HG03565 (cell line): ENCODE measurements at regions not wholly inside any gene's neighbourhood (a gene's known extent, or its start where the extent isn't known, plus 50 kb on each side); places are given as distances from the start of the nearest gene placed in this dataset.

Experiments
- ATAC-seq: cut with Tn5 transposase; IDR thresholded peaks from one replicate; pipeline ENCODE4 v1.9.1; 2021; ENCODE audit warnings: mild to moderate bottlenecking, moderate library complexity; ENCODE audit not compliant: unreplicated experiment

DNA sequence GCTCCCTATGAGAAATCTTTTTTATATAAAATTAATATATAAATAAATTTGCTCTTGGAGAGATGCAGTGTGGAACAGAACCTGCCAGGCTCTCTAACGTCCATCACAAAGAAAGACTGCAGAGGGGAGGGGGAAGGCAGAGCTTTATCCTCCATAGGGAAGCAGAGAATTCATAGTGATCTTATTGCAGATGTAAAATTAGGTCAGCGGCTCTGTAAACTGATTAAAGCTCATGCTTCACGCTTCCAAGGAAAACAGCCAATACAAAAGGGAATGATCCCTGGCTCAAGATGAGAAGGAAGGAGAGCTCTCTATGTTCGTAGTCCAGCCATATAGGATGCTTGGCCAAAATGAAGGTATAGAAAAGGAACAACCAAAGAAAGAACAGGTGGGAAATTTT, 532.3 kb upstream of the PSMD7 start:
- no peak for ATAC-seq

DNA sequence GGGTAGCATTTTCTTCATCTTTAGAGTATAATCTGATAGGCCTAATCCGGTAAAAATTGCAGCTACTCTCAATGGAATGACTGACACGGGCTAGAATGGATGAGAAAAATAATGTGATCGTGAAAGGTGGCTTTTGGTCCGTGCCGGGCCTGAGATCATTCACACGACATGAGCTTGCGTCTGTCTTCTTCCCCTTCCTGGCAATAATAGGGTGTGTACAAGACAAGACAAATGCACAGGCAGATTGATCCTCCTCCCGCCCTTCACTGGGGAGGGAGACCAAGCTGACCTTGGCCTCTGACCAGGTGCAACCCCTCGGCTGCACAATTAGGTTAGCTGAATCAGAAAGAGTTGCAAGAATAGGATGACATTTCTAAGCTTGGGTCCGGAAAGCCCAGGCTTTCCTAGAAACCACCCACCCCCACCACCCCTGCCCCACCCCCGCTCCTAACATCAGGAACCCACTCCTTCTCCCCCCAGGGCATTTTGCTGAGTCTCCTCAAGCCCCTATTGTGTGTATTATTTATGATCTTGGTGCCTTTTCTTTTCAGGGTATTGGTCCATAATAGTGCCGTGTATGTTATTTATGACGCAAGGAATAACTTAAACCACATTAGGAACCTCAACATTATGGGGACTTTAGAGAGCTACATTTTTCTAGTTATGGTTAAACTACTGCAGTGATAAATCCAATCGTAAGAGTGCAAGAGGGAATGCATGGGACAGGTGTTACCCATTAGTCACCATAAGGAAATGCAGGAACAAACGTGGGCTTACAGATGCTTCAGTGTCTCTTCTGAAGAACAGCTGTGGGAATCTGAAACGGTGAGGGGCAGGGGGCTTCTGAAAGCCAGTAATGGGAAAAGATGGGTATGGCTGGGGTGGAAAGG, 540.1 kb upstream of the PSMD7 start:
- no peak for ATAC-seq

- ATAC-seq = no peak
These were observed 542.7 kb upstream of the PSMD7 start for GRCh38 chr16:73753931-73754330.

DNA sequence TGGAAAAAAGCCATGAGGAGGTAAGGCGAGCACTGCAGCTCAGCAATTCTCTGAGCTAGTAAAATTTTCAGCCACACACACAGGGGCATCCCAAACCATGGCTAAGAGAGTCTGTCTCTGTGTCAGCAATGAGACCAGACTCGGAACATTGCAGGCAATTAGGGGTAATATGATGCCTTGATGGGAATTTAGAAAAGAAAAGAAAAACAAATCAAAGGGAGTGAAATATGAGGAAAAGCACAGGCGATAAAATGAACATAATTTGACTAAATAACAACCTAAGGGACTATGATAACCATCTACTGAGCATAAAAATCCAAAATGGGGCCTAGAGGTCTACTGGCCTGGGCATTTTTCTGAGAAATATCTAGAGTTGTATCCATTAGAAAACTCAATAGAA, 546.0 kb upstream of the PSMD7 start:
- ATAC-seq = no peak

DNA sequence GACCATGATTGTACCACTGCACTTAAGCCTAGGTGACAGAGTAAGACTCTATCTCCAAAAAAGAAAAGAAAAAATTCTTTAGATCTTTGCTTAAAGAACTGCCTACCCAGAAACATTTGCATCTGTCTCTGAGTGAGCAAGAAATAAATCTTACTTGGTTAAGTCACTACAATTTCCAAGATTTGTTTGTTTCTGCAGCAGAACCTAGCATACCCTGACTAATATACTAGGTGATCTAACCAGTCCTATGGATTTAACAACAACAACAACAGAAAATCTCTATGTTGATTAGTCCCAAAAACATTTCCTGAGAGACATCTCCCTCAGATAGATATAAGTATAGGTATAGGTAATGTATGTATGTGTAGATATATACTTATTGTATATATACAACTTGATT, 549.3 kb upstream of the PSMD7 start:
- ATAC-seq = no peak

GRCh38 chr16:73746554-73746953, 550.1 kb upstream of the PSMD7 start:
- ATAC-seq = no peak

DNA sequence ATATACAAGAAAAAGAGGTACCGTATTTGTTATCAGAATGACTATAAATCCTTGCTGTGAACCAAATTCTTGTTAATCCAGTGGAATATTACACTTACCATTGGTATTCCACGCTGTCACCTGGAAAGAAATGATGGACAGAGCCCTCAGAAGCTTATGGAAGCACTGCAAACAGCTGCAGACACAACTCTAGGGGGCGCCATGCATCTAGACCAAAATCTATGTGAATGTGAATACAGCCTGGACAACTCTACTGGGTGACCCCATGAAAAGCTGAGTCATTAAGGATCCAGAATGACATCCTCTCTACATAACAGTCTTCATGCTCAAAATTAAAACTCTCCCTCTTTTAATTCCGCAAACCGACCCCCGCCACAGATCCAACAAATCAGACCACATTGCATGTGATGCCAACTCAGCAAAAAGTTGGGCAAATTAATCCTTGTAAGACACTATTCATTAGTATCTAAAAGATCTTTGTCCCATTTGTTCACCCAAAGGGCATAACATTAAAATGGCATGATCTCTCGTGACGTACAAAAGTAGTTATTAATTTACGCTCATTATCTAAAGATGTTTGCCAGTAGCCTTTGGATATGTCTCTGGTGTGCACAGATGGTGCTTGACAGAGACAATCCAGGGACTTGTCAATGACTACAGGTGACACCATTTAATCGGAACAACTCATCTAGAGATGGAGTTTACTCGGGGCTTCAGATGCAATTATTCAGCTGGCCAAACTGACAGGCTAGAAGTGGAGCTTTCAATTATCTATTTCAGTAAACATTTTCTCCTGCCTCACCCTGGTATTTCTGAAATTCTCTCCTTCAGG, 552.7 kb upstream of the PSMD7 start:
- no peak for ATAC-seq

DNA sequence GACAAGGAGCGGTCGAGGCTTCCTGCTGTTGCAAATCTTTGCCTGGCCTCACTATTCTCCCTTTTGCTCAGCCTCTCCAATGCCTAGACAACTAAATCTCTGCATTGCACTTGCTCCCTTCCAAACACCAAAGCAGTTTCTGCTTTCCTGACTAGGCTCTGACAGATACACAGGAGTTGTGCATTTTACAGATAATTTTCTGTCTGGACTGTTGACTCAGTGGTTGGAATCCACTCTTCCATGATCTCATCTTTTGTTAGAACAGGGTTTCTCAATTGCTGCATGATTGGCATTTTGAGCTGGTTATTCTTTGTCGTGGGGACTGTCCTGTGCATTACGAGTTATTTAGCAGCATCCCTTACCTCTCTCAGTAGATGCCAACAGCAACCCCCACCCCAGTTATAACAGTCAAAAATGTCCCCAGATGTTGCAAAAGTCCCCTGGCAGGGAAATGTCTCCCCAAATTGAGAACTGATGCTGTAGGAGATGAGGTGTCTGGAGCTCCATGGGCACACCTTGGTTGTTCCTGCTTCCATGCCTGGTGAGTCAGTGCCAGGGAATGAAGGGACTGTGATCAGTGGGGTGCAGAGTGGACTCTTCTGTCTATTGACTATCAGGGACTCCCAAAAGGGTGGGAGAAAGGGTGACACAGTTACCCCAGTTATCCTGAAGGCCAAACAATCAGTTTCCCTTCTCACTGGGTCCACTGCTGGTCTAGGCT, 557.4 kb upstream of the PSMD7 start:
- no peak for ATAC-seq

DNA sequence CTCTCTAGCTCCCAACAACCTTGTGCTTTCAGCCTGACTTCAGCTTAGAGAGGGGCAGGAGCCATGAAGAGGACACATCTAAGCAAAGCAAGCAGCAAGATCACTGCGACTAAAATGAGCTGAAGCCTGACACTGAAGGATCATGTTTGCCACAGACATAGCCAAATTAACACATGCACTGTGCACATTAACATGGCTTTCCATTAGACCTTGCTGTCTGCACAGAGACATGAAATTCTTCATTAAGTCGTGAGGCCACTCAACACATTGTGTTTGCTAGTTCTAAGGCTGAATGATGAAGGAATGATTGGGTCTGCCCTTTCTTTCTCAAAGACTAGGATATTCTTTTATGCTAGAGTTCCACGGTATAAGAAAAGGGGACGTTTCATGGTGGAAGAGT, 558.3 kb upstream of the PSMD7 start:
- ATAC-seq = no peak

DNA sequence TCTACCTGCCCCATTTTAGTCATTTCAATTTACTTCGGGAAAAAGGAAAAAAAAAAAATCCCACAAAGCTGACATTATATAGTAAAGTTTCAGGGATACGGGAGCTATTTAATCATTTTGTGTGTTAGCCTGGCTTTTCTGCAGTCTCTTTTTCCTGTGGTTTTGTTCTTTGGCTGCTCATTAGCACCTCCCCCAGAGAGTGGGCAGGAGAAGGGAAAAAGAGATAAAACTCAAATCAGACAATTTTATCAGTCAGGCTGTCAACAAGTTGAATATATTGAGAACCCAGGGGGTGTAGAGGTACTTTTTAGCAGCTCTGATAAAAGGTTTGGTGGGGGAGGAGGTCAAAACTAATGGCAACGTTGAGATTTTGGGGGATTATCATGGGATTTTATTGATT, 559.0 kb upstream of the PSMD7 start:
- ATAC-seq = no peak

GRCh38 chr16:73735954-73736353, 560.7 kb upstream of the PSMD7 start:
- no peak for ATAC-seq

DNA sequence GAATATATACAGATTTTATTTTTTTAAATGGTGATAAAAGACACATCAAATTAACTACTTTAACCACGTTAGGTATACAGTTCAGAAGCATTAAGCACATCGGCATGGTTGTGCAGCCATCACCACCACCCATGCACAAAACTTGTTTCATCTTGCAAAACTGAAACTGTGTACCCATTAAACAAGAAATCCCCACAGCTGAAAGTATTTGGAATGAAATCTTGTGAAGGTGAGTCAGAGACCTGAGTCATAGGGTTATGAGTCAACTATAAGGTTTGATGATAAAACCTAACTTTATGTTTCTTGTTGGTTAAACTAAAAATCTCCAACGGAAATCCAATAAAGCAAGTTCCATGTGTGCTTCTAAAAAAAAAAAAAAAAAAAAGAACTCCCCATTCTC, 561.6 kb upstream of the PSMD7 start:
- peak; percentile 74 for ATAC-seq

DNA sequence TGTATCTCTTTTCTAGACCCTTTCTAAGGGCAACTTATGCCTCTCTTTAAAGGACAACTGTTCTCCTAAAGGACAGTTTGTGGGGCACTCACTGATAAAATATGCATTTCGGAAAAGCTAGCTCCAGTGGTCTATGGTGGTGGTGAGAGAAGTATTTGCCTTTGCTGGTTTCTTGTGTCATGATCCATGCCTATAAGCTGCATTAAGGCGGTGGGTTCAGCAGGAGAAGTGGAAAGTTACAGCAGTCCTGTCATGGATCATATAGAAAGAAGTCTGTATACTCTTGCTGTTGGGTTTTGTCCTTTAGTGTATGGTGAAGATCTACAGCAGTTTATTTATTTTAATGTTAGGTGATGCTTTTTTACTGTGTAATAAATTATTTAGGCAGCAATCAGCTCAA, 563.9 kb upstream of the PSMD7 start:
- no peak for ATAC-seq

- ATAC-seq = no peak
These were observed 564.5 kb upstream of the PSMD7 start for GRCh38 chr16:73732143-73732542.

DNA sequence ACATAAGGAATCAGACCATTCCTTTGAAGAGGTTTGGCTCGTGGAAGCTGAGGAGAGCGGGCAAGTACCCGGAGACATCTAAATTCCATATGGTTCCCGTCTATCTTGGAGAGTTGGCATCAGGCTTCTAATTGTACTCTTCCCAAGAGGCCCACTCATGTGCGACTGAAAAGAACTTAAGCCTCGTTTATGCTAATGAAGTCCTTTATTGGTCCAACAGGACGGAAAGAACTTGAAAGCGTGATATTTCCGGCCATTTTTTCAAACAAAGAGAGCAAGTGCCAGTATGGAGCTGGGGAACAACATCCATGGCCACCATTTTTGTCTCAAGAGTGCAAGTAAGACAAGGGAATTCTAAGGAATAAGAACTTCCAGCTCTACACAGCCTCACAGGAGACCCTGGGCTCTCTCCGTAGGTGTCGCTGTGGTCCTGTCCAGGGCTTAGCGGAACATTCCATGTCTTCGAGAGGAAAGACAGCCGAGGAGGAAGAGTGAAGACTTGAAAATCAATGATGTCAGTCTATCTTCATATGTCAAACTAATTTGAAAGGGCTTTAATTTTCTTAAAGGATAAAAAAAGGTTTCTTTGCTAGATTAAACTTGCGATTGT, 566.0 kb upstream of the PSMD7 start:
- ATAC-seq = no peak

- no peak for ATAC-seq
These were observed 571.5 kb upstream of the PSMD7 start for GRCh38 chr16:73725156-73725555.

GRCh38 chr16:73724503-73724902, 572.1 kb upstream of the PSMD7 start:
- ATAC-seq = no peak

GRCh38 chr16:73717266-73717974, 579.2 kb upstream of the PSMD7 start:
- ATAC-seq = no peak

DNA sequence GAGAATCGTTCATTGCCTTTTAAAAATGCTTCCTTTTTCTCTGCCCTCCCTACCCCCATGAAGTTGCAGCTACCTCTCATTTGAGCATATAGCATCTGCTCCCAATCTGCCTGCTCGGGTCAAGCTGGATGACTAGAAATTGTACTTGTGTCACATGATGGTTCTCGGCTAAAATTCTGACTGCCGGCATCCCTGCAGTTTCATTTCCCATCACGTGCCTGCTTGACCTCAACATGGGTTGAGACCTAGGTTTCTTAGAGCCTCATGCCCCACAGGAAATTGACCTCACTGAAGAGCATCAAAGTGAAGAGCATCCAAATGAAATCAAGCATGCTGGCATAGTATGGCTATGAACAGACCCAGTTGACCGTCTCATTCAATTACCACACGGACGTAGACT, 581.6 kb upstream of the PSMD7 start:
- ATAC-seq = peak; percentile 44

GRCh38 chr16:73713778-73714495, 582.7 kb upstream of the PSMD7 start:
- no peak for ATAC-seq
